ENCODE measurements at regions not wholly inside any gene's neighbourhood (a gene's known extent, or its start where the extent isn't known, plus 50 kb on each side); places are given as distances from the start of the nearest gene placed in this dataset.

DNA sequence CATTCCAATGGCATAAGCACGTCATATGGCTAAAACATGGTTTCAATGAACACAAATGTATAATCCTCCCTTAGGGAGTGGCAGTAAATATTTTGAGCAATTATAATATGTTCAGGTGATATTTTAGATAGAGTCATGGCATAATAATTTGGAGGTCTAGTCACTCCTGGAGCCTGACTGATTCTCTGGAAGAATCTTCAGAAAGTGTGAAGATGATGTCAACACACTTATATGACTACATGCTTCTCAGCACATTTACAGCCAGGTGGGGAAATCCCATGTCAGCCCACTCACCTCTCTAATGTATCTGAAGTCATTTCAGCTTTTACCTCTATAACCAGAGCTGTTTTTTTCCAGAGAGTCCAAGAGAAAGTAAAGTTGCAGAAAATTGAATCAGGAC is 474.8 kb downstream of the SHISA9 start:
- no peak for TF ChIP-seq EZH2phosphoT487 (IDR thresholded peaks at IDR 0.05; ENCODE audit: borderline replicate concordance, low read depth)
- TF ChIP-seq RAD21 (IDR thresholded peaks at IDR 0.05; ENCODE audit: low read length) = no peak
- no peak for TF ChIP-seq CTCF (IDR thresholded peaks at IDR 0.05)
- TF ChIP-seq MAX (IDR thresholded peaks at IDR 0.05; ENCODE audit: low read depth) = no peak
- TF ChIP-seq CHD2 (IDR thresholded peaks at IDR 0.05; ENCODE audit: low read length, partially characterized antibody) = no peak
- TF ChIP-seq POLR2AphosphoS5 (IDR thresholded peaks at IDR 0.05; ENCODE audit: low read depth, low read length) = no peak
- TF ChIP-seq USF2 (IDR thresholded peaks at IDR 0.05; ENCODE audit: borderline replicate concordance, low read depth, low read length) = no peak
- no peak for TF ChIP-seq FOXM1 (IDR thresholded peaks at IDR 0.05; ENCODE audit: low read depth)
- no peak for TF ChIP-seq EP300 (IDR thresholded peaks at IDR 0.05; ENCODE audit: borderline replicate concordance in 1 of 2, low read depth in 1 of 2, low read length in 1 of 2)

All from SK-N-SH (cell line).